PC-9 (cell line): ENCODE measurements at regions not wholly inside any gene's neighbourhood (a gene's known extent, or its start where the extent isn't known, plus 50 kb on each side); places are given as distances from the start of the nearest gene placed in this dataset.

ENCODE experiments used
- BruUV-seq: library from RNA; stranded (reverse); fragments of 400-500 nt; replicated peaks from 2 replicates; lab custom pipeline; 2021; lab: Mats Ljungman, UMichigan
- CTCF ChIA-PET: fragments of 300-600 bp; sonication (Branson Sonifier 250); formaldehyde crosslinking; loops from one replicate; lab custom pipeline; 2022; ENCODE audit warnings: antibody characterized with exemption; lab: Charles Lee
- POLR2A ChIA-PET: fragments of 300-600 bp; sonication (Branson Sonifier 250); formaldehyde crosslinking; loops from one replicate; lab custom pipeline; 2022; ENCODE audit warnings: antibody characterized with exemption; ENCODE audit not compliant: unreplicated experiment; lab: Charles Lee
- DNase-seq, 2 experiments: peaks; one replicate each; pipeline versions ENCODE4 v3.0.0 to v3.0.0-alpha.2; 2015 to 2022; ENCODE audit warnings: mixed read lengths in 1 of 2
- H2AFZ ChIP-seq: fragments of 200-600 bp; sonication (generic); 2 replicates; pipeline ENCODE4 v1.8.1; 2017; ENCODE audit warnings: antibody characterized with exemption
- H3F3A ChIP-seq: fragments of 200-600 bp; sonication (generic); 2 replicates; pipeline ENCODE4 v1.8.1; 2017; ENCODE audit warnings: antibody characterized with exemption, mild to moderate bottlenecking, low read depth; ENCODE audit not compliant: insufficient read depth
- H3K27ac ChIP-seq: fragments of 200-600 bp; sonication (generic); 2 replicates; pipeline ENCODE4 v1.6.1; 2016; ENCODE audit warnings: mixed run types
- H3K27me3 ChIP-seq: fragments of 200-600 bp; sonication (generic); 2 replicates; pipeline ENCODE4 v1.6.1; 2016; ENCODE audit warnings: low read depth, mixed run types; ENCODE audit not compliant: insufficient read depth
- H3K36me3 ChIP-seq: fragments of 200-600 bp; sonication (generic); 2 replicates; pipeline ENCODE4 v1.6.1; 2016; ENCODE audit warnings: low read depth, mixed run types
- H3K4me1 ChIP-seq: fragments of 200-600 bp; sonication (generic); replicated peaks from 2 replicates; pipeline ENCODE4 v1.6.1; 2016; ENCODE audit warnings: mixed run types; ENCODE audit not compliant: insufficient read depth
- H3K4me2 ChIP-seq: fragments of 200-600 bp; sonication (generic); 2 replicates; pipeline ENCODE4 v1.6.1; 2017; ENCODE audit warnings: mixed run types
- H3K4me3 ChIP-seq: fragments of 200-600 bp; sonication (generic); 2 replicates; pipeline ENCODE4 v1.6.1; 2016; ENCODE audit warnings: mixed run types
- H3K79me2 ChIP-seq: fragments of 200-600 bp; sonication (generic); 2 replicates; pipeline ENCODE4 v1.6.1; 2017; ENCODE audit warnings: low read depth, mixed run types
- H3K9me2 ChIP-seq: fragments of 200-600 bp; sonication (generic); 2 replicates; pipeline ENCODE4 v1.8.1; 2017; ENCODE audit warnings: mild to moderate bottlenecking; ENCODE audit not compliant: insufficient read depth
- H3K9me3 ChIP-seq: fragments of 200-600 bp; sonication (generic); 2 replicates; pipeline ENCODE4 v1.8.1; 2016; ENCODE audit warnings: low read depth; ENCODE audit not compliant: insufficient read depth
- H4K20me1 ChIP-seq: fragments of 200-600 bp; sonication (generic); 2 replicates; pipeline ENCODE4 v1.8.1; 2017; ENCODE audit not compliant: insufficient read depth
- CTCF ChIP-seq: fragments of 200-600 bp; sonication (generic); conservative IDR thresholded peaks from 2 replicates; pipeline ENCODE4 v1.6.1; 2017; ENCODE audit warnings: mixed run types, antibody characterized with exemption, mild to moderate bottlenecking, moderate library complexity
- EZH2 ChIP-seq: fragments of 200-600 bp; sonication (generic); IDR thresholded peaks from 2 replicates; pipeline ENCODE4 v1.8.0; 2017; ENCODE audit warnings: antibody characterized with exemption, low read depth
- intact Hi-C: fragments of 100-400 bp; cut with micrococcal nuclease; formaldehyde crosslinking; loops from one replicate; pipeline ENCODE4 v1.10.0; 2022; ENCODE audit not compliant: unreplicated experiment

GRCh38 chr12:13350946-13351345 lies 154.4 kb downstream of the EMP1 start:
- intact Hi-C loops: no loop called here
- CTCF ChIA-PET: no interaction called here
- no peak overlapping the region for H3K4me3 ChIP-seq
- H3K9me2 ChIP-seq: no peaks in the 10 kb centered on the region
- H3K27me3 ChIP-seq: no peaks in the 10 kb centered on the region
- H3K79me2 ChIP-seq: no peaks in the 10 kb centered on the region
- no peak overlapping the region for H2AFZ ChIP-seq
- POLR2A ChIA-PET: no interaction called here
- H4K20me1 ChIP-seq: no peaks in the 10 kb centered on the region
- H3K27ac ChIP-seq: no peak overlapping the region
- no TSS peak for BruUV-seq
- TF ChIP-seq CTCF (no peak), EZH2 (no peak)
- H3K4me2 ChIP-seq: no peak overlapping the region
- no peak for DNase-seq
- no peaks in the 10 kb centered on the region for H3K9me3 ChIP-seq
- no peaks in the 10 kb centered on the region for H3K36me3 ChIP-seq
- H3F3A ChIP-seq: 0 out of 2 replicates have a peak, but pooled peaks cover 4% of the 10 kb centered on the region
- H3K4me1 ChIP-seq: peaks cover 16% of the 10 kb centered on the region

- intact Hi-C loops: no loop called here
- Histone ChIP-seq H3K27me3 (no peaks in the 10 kb centered on the region), H3K27ac (no peak overlapping the region), H3K36me3 (no peaks in the 10 kb centered on the region), H3K4me3 (no peak overlapping the region), H3K9me2 (no peaks in the 10 kb centered on the region), H3K9me3 (no peaks in the 10 kb centered on the region), H3F3A (0 out of 2 replicates have a peak, but pooled peaks cover 4% of the 10 kb centered on the region), H4K20me1 (no peaks in the 10 kb centered on the region), H3K4me1 (peaks cover 16% of the 10 kb centered on the region), H2AFZ (no peak overlapping the region), H3K79me2 (no peaks in the 10 kb centered on the region), H3K4me2 (no peak overlapping the region)
- ChIA-PET POLR2A (no interaction called here), CTCF (no interaction called here)
- BruUV-seq: no TSS peak
- no peak for DNase-seq
- no peak for TF ChIP-seq CTCF
- no peak for TF ChIP-seq EZH2
Measured at GRCh38 chr12:13350381-13350780, 153.9 kb downstream of the EMP1 start.

GRCh38 chr12:13348464-13348863 lies 151.9 kb downstream of the EMP1 start:
- Histone ChIP-seq H3K9me3 (no peaks in the 10 kb centered on the region), H3K4me3 (no peak overlapping the region), H3F3A (0 out of 2 replicates have a peak, but pooled peaks cover 4% of the 10 kb centered on the region), H3K79me2 (no peaks in the 10 kb centered on the region), H2AFZ (no peak overlapping the region), H3K9me2 (no peaks in the 10 kb centered on the region), H3K4me2 (no peak overlapping the region), H3K27me3 (no peaks in the 10 kb centered on the region), H4K20me1 (no peaks in the 10 kb centered on the region), H3K36me3 (no peaks in the 10 kb centered on the region), H3K27ac (no peak overlapping the region), H3K4me1 (peaks cover 16% of the 10 kb centered on the region)
- BruUV-seq: no TSS peak
- POLR2A ChIA-PET: interaction anchor here (0.5 kb wide), 1 partner anchor 10 kb away, joined by 3 read pairs; no protein-coding TSS in a partner anchor
- no peak for TF ChIP-seq EZH2
- no peak for TF ChIP-seq CTCF
- CTCF ChIA-PET: no interaction called here
- intact Hi-C loops: no loop called here
- no peak for DNase-seq
